GM21526 (cell line): ENCODE measurements at regions not wholly inside any gene's neighbourhood (a gene's known extent, or its start where the extent isn't known, plus 50 kb on each side); places are given as distances from the start of the nearest gene placed in this dataset.
"Not testable (repeated sequence)": the region's sequence is repeated elsewhere in the genome, so short reads cannot be mapped to it uniquely, and the experiment has no call there.

Experiments
- ATAC-seq: cut with Tn5 transposase; IDR thresholded peaks from one replicate; pipeline ENCODE4 v1.9.1; 2021; ENCODE audit warnings: moderate library complexity; ENCODE audit not compliant: unreplicated experiment, low FRiP score

- ATAC-seq = no peak
These were observed 269.1 kb downstream of the RAP2B start for GRCh38 chr3:153431076-153431475.

GRCh38 chr3:153437666-153438065, 275.6 kb downstream of the RAP2B start:
- ATAC-seq = no peak

- no peak for ATAC-seq
These were observed 276.2 kb downstream of the RAP2B start for GRCh38 chr3:153438271-153438670.

- no peak for ATAC-seq
These were observed 277.8 kb downstream of the RAP2B start for GRCh38 chr3:153439780-153440179.

GRCh38 chr3:153440311-153440710, 278.3 kb downstream of the RAP2B start:
- no peak for ATAC-seq

GRCh38 chr3:153442386-153442785, 280.4 kb downstream of the RAP2B start:
- no peak for ATAC-seq

DNA sequence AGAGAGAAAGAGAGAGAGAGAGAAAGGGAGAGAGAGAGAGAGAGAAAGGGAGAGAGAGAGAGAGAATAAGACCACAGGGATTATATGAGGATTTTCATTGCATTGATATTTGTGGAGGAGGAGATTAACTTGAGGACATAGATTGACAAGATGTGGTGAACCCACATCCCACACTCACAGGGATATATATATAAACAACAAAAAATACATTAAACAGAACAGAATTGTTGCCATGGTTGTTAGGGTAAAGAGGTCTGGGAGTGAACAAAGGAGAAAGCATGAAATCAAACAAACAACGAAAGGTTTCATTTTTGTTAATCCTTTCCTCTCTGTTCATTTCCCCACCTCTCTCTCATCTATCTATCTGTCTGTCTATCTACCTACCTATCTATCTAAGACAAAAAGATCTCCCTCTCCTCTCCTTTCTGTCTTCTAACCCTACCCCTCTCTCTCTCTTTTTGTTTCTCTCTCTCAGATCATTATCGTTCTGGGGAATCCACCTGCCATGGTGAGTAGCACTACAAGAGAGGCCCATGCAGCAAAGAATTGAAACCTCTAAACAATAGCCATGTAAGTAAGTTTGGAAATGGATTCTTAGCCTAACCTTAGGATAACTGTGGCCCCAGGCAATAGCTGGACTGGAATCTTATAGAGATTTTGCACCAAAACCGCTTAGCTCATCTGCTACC, 280.9 kb downstream of the RAP2B start:
- no peak for ATAC-seq

DNA sequence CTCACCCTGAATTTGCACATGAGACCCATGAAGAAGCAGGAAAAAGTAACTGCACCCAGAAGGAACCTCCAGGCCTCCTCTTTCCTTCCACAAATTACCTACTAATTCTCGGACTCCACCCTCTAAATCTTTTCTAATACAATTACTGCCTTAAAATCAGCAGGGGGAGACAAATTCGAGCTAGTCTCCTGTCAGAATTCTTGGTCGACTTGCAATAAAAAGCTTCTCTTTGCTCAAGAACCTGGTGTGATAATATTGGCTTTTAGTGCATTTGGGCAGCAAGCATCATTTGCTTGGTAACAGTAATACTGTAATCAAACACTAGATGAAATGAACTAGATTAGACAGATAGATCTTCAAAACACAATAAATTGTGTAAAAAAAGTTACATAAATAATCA, 281.9 kb downstream of the RAP2B start:
- no peak for ATAC-seq

GRCh38 chr3:153445817-153446216, 283.8 kb downstream of the RAP2B start:
- ATAC-seq = no peak

DNA sequence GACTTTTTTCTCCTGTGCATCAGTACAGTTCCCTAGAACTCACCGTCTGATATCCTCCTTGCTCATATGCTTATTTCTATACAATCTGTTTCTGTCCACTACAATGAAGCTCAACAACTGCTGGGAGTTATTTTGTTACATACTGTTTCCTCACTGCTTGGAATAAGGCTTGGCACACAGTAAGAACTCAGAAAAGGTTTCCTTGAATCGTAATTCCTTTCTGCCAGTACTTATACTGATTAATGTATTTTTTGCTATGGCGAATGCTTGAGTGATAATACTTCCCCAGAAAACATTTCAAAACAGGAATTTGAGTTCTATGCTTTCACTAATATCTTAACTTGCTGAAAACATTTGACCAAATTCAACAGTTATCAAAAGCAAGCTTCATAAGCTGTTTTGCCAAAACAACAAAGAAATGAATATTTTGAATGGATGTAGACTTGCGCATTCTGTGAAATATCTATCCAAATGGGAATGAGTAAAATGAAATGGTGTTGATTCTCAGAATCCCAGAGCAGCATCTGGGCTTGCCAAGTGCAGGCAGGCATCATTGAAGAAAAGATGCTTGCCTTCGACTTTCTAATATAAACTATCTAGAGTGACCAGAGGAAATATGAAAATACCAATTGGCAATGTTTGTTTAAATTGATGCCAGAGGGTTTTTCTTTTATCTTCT, 286.3 kb downstream of the RAP2B start:
- ATAC-seq = no peak

- no peak for ATAC-seq
These were observed 295.0 kb downstream of the RAP2B start for GRCh38 chr3:153456833-153457545.

DNA sequence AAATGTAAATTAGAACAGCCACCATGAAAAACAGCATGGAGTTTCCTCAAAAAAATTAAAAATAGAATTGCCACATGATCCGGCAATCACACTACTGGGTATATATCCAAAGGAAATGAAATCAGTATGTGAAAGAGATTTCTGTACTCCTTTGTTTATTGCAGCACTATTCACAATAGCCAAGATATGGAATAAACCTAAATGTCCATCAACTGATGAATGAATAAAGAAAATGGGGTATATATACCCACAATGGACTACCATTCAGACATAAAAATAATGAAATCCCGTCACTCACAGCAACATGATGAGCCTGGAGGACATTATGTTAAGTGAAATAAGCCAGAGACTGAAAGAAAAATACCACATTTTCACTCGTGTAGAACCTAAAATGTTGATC, 296.9 kb downstream of the RAP2B start:
- ATAC-seq = no peak

- no peak for ATAC-seq
These were observed 300.5 kb downstream of the RAP2B start for GRCh38 chr3:153462545-153462944.

DNA sequence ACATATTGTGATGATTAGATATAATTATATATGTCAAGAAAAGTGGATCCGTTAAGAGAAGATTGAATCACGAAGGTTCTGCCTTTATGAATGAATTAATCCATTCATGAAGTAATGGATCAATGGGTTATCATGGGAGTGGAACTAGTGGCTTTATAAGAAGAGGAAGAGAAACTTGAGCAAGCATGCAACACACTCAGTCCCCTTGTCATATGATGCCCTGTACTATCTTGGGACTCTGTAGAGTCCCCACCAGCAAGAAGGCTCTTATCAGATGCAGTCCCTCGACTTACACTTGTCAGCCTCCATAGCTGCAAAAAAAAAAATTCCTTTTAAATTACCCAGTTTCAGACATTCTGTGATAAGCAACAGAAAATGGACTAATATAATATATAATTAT, 301.9 kb downstream of the RAP2B start:
- ATAC-seq = peak; percentile 95

GRCh38 chr3:153469162-153469561, 307.1 kb downstream of the RAP2B start:
- ATAC-seq = no peak

- no peak for ATAC-seq
These were observed 322.8 kb downstream of the RAP2B start for GRCh38 chr3:153484842-153485241.

DNA sequence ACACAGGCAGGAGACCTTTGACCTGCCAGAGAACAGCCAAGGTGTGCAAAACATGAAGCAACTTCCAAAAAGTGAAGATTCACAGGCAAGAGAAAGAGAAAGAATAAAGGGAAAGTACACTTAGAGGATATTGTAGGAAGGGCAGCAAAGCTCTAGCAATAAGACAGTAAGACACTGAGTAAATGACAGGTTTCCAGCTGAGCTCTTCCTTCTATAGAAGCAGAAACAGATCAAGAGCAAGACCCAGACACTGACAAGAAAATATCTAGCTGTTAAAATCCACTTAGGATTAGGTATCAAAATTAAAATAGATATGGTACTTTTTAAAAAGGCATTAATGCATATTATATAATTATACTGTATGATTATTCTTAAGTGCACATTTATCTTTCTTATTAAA, 333.4 kb downstream of the RAP2B start:
- ATAC-seq = no peak

- ATAC-seq = no peak
These were observed 340.7 kb downstream of the RAP2B start for GRCh38 chr3:153502682-153503081.

DNA sequence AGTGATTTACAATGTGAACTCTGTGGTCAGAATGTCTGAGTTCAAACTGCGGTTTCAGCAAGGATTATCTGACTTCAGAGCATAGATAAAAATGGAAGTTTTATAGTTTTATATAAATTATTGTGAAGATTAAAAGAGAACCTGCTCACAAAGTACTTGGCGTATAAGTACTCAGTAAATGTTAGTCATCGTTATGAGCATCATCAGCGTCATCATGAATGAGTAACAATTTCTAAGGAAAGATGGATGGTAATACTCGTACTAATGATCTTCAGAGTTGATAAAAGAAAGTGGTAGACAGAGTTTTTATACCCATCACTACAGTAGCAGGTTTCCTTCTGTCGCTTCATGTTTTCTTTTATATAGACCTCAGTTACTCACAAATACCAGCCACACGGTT, 341.8 kb downstream of the RAP2B start:
- no peak for ATAC-seq

GRCh38 chr3:153506205-153506604, 344.2 kb downstream of the RAP2B start:
- ATAC-seq = not testable (repeated sequence)

- ATAC-seq = not testable (repeated sequence)
These were observed 344.7 kb downstream of the RAP2B start for GRCh38 chr3:153506686-153507085.

DNA sequence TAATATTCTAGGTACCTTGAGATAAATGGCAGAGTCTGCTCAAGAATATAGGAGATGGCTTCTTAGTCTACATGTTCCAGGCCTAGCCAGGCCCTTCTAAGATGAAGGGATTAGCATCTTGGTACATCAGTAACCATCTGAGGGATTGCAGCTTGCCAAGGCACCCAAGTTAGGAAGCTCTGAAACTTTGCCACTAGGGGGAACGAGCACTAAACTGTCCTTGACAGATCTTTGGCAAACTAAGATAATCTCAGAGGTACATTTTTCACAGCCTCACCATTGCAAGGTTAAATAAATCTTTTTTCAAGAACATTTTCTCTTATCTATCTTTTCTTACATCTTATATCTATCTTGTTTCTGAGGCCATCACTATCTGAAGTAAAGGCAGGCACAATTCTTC, 351.2 kb downstream of the RAP2B start:
- ATAC-seq = no peak
